H1 (cell line): ENCODE measurements at regions not wholly inside any gene's neighbourhood (a gene's known extent, or its start where the extent isn't known, plus 50 kb on each side); places are given as distances from the start of the nearest gene placed in this dataset.

Experiments
- CTCF ChIA-PET: fragments of 300-600 bp; sonication (Branson Sonifier 250); formaldehyde crosslinking; loops from one replicate; lab custom pipeline; 2021; ENCODE audit not compliant: partially characterized antibody; lab: Charles Lee
- POLR2A ChIA-PET: fragments of 300-600 bp; sonication (Branson Sonifier 250); formaldehyde crosslinking; loops from one replicate; lab custom pipeline; 2021; ENCODE audit warnings: inconsistent platforms; ENCODE audit not compliant: partially characterized antibody; lab: Charles Lee
- DNase-seq, 2 experiments: peaks; one replicate each; pipeline versions ENCODE4 v3.0.0 to v3.0.0-alpha.2; 2010 to 2022; ENCODE audit warnings: low spot score in 2 of 2, low read depth in 1 of 2, mixed read lengths in 1 of 2
- FAIRE-seq: peaks from 2 replicates; lab custom pipeline; 2011; peaks lifted over from hg19 to GRCh38; lab: Jason Lieb, UNC
- H2AFZ ChIP-seq: 2 replicates; pipeline ENCODE4 v1.8.1; 2012; ENCODE audit warnings: low read length, inconsistent platforms
- H2AK5ac ChIP-seq: 2 replicates; pipeline ENCODE4 v1.6.1; 2013; ENCODE audit warnings: low read depth, low read length
- H2BK120ac ChIP-seq: replicated peaks from 2 replicates; pipeline ENCODE3; 2013; ENCODE audit warnings: low read depth, low read length, inconsistent platforms
- H2BK12ac ChIP-seq: 2 replicates; pipeline ENCODE4 v1.6.1; 2013; ENCODE audit warnings: low read depth, low read length
- H2BK15ac ChIP-seq: 2 replicates; pipeline ENCODE4 v1.6.1; 2013; ENCODE audit warnings: low read length
- H2BK20ac ChIP-seq: 2 replicates; pipeline ENCODE4 v1.6.1; 2013; ENCODE audit warnings: low read length
- H2BK5ac ChIP-seq: 2 replicates; pipeline ENCODE4 v1.6.1; 2013; ENCODE audit warnings: low read depth, low read length
- H3K14ac ChIP-seq: 2 replicates; pipeline ENCODE4 v1.6.1; 2013; ENCODE audit warnings: inconsistent platforms; ENCODE audit not compliant: insufficient read length
- H3K18ac ChIP-seq: 2 replicates; pipeline ENCODE4 v1.6.1; 2013; ENCODE audit warnings: low read length; ENCODE audit errors: extremely low read depth
- H3K23ac ChIP-seq: 2 replicates; pipeline ENCODE4 v1.6.1; 2013; ENCODE audit warnings: inconsistent platforms; ENCODE audit not compliant: insufficient read length
- H3K23me2 ChIP-seq: 2 replicates; pipeline ENCODE4 v1.6.1; 2013; ENCODE audit warnings: low read depth, low read length
- H3K27ac ChIP-seq: 2 replicates; pipeline ENCODE4 v1.6.1; 2011; ENCODE audit warnings: low read depth, low read length, inconsistent platforms
- H3K27me3 ChIP-seq, 4 experiments: replicated peaks in 1 of 4; 1 replicate in 1 of 4; 2 replicates in 3 of 4; pipeline versions ENCODE4 v1.6.1 to v1.8.1; 2011 to 2013; ENCODE audit warnings: low read length in 3 of 4, mild to moderate bottlenecking in 3 of 4, inconsistent platforms in 2 of 4, mixed read lengths in 2 of 4, moderate library complexity in 1 of 4; ENCODE audit not compliant: control insufficient read depth in 3 of 4, insufficient read depth in 3 of 4; ENCODE audit errors: extremely low read depth in 1 of 4
- H3K36me3 ChIP-seq, 4 experiments: 2 replicates each; pipeline versions ENCODE4 v1.6.1 to v1.8.1; 2011 to 2013; ENCODE audit warnings: mild to moderate bottlenecking in 4 of 4, low read length in 3 of 4, moderate library complexity in 2 of 4, control low read depth in 1 of 4, inconsistent platforms in 1 of 4; ENCODE audit not compliant: insufficient read depth in 4 of 4, control insufficient read depth in 2 of 4
- H3K4ac ChIP-seq: replicated peaks from 2 replicates; pipeline ENCODE3; 2013; ENCODE audit warnings: low read length, low read depth, mixed read lengths, inconsistent platforms; ENCODE audit not compliant: insufficient read length
- H3K4me1 ChIP-seq, 4 experiments: replicated peaks in 1 of 4; 1 replicate in 1 of 4; 2 replicates in 3 of 4; pipeline versions ENCODE4 v1.6.1 to v1.8.1; 2011 to 2013; ENCODE audit warnings: low read length in 3 of 4, inconsistent platforms in 2 of 4, mixed read lengths in 1 of 4; ENCODE audit not compliant: insufficient read depth in 4 of 4, control insufficient read depth in 3 of 4
- H3K4me2 ChIP-seq, 2 experiments: 2 replicates each; pipeline versions ENCODE4 v1.6.1 to v1.8.1; 2011 to 2013; ENCODE audit warnings: low read depth in 2 of 2, low read length in 2 of 2, control low read depth in 1 of 2, inconsistent platforms in 1 of 2, mild to moderate bottlenecking in 1 of 2; ENCODE audit not compliant: insufficient read depth in 1 of 2
- H3K4me3 ChIP-seq, 4 experiments: fragments of 200-600, 300-600 bp in 1 of 4; sonication (generic), shearing (Covaris generic), sonication (Bioruptor Twin) in 1 of 4; 2 replicates each; pipeline versions ENCODE4 v1.5.1 to v1.8.1; 2011 to 2016; ENCODE audit warnings: low read length in 4 of 4, low read depth in 3 of 4, control low read depth in 2 of 4, inconsistent platforms in 2 of 4, mild to moderate bottlenecking in 2 of 4, mixed read lengths in 1 of 4, moderate library complexity in 1 of 4; ENCODE audit not compliant: insufficient read depth in 2 of 4; ENCODE audit errors: extremely low read depth in 1 of 4
- H3K56ac ChIP-seq: replicated peaks from 2 replicates; pipeline ENCODE3; 2013; ENCODE audit warnings: low read depth, mild to moderate bottlenecking, mixed read lengths, low read length, inconsistent platforms; ENCODE audit not compliant: insufficient read length
- H3K79me1 ChIP-seq: 2 replicates; pipeline ENCODE4 v1.6.1; 2013; ENCODE audit warnings: low read depth, low read length, control low read depth
- H3K79me2 ChIP-seq, 2 experiments: 2 replicates each; pipeline versions ENCODE4 v1.6.1 to v1.8.1; 2012 to 2013; ENCODE audit warnings: low read length in 2 of 2, mild to moderate bottlenecking in 2 of 2, inconsistent platforms in 1 of 2; ENCODE audit not compliant: insufficient read depth in 2 of 2, control insufficient read depth in 1 of 2
- H3K9ac ChIP-seq, 4 experiments: replicated peaks in 1 of 4; 1 replicate in 1 of 4; 2 replicates in 3 of 4; pipeline versions ENCODE4 v1.6.1 to v1.8.1; 2011 to 2013; ENCODE audit warnings: low read depth in 3 of 4, low read length in 3 of 4, control low read depth in 2 of 4, mild to moderate bottlenecking in 2 of 4, moderate library complexity in 2 of 4, inconsistent platforms in 1 of 4; ENCODE audit errors: extremely low read depth in 1 of 4
- H3K9me3 ChIP-seq, 2 experiments: 2 replicates each; pipeline versions ENCODE4 v1.6.1 to v1.8.1; 2012 to 2013; ENCODE audit warnings: mild to moderate bottlenecking in 2 of 2, moderate library complexity in 2 of 2, control low read depth in 1 of 2, inconsistent platforms in 1 of 2, low read depth in 1 of 2, low read length in 1 of 2, mixed read lengths in 1 of 2; ENCODE audit not compliant: insufficient read depth in 2 of 2
- H4K20me1 ChIP-seq, 2 experiments: replicated peaks in 1 of 2; 2 replicates each; pipeline versions ENCODE3 to v1.8.1; 2011 to 2013; ENCODE audit warnings: inconsistent platforms in 2 of 2, low read length in 2 of 2, mild to moderate bottlenecking in 1 of 2; ENCODE audit not compliant: insufficient read depth in 2 of 2, control insufficient read depth in 1 of 2
- H4K5ac ChIP-seq: 2 replicates; pipeline ENCODE4 v1.6.1; 2013; ENCODE audit warnings: low read length, low read depth, mixed read lengths, inconsistent platforms; ENCODE audit not compliant: insufficient read length
- H4K8ac ChIP-seq: 2 replicates; pipeline ENCODE4 v1.8.0; 2013; ENCODE audit warnings: mild to moderate bottlenecking, moderate library complexity, low read length, inconsistent platforms; ENCODE audit not compliant: insufficient read depth; ENCODE audit errors: extremely low read depth
- H4K91ac ChIP-seq: replicated peaks from 2 replicates; pipeline ENCODE3; 2013; ENCODE audit warnings: low read length, mixed read lengths, inconsistent platforms; ENCODE audit not compliant: insufficient read length
- ASH2L ChIP-seq: fragments of 200-600, 300-600 bp; sonication (generic); IDR thresholded peaks from one replicate; pipeline ENCODE4 v1.7.1; 2017; ENCODE audit warnings: low read length
- CHD1 ChIP-seq: IDR thresholded peaks from 2 replicates; pipeline ENCODE4 v1.6.1; 2012; ENCODE audit warnings: low read depth, low read length, improper control_type of control experiment
- CHD2 ChIP-seq: IDR thresholded peaks from 2 replicates; pipeline ENCODE4 v1.6.1; 2012; ENCODE audit warnings: low read length, improper control_type of control experiment
- EGR1 ChIP-seq: IDR thresholded peaks from 2 replicates; pipeline ENCODE4 v1.6.1; 2011; ENCODE audit warnings: low read depth, low read length, borderline replicate concordance
- EP300 ChIP-seq, 2 experiments: IDR thresholded peaks; 1 replicate in 1 of 2; 2 replicates in 1 of 2; pipeline ENCODE4 v1.6.1; 2011 to 2012; ENCODE audit warnings: low read depth in 2 of 2, low read length in 2 of 2, mild to moderate bottlenecking in 2 of 2, borderline replicate concordance in 1 of 2, inconsistent platforms in 1 of 2, moderate library complexity in 1 of 2
- EZH2 ChIP-seq: fragments of 200-600 bp; sonication (generic); IDR thresholded peaks from 2 replicates; pipeline ENCODE4 v1.7.1; 2012; ENCODE audit warnings: low read depth, mild to moderate bottlenecking, moderate library complexity, low read length, inconsistent platforms; ENCODE audit not compliant: severe bottlenecking
- JUN ChIP-seq: IDR thresholded peaks from 2 replicates; pipeline ENCODE4 v1.6.1; 2011; ENCODE audit warnings: low read depth, mild to moderate bottlenecking, improper control_type of control experiment, low read length
- KDM1A ChIP-seq: fragments of 200-600, 300-600 bp; sonication (generic); IDR thresholded peaks from 2 replicates; pipeline ENCODE4 v1.7.1; 2016; ENCODE audit warnings: mild to moderate bottlenecking, low read length, borderline replicate concordance
- MAX ChIP-seq: IDR thresholded peaks from 2 replicates; pipeline ENCODE4 v1.6.1; 2012; ENCODE audit warnings: inconsistent platforms
- NANOG ChIP-seq: IDR thresholded peaks from 2 replicates; pipeline ENCODE4 v1.6.1; 2011; ENCODE audit warnings: low read length, low read depth, mild to moderate bottlenecking, inconsistent platforms; ENCODE audit not compliant: insufficient read depth, poor library complexity, severe bottlenecking
- POLR2AphosphoS5 ChIP-seq: IDR thresholded peaks from 2 replicates; pipeline ENCODE4 v1.6.1; 2011; ENCODE audit warnings: low read depth, low read length
- RXRA ChIP-seq: IDR thresholded peaks from 2 replicates; pipeline ENCODE4 v1.6.1; 2011; ENCODE audit warnings: low read depth, mild to moderate bottlenecking, low read length, moderate library complexity; ENCODE audit not compliant: insufficient read depth
- SAP30 ChIP-seq: fragments of 300-600 bp; sonication (generic); IDR thresholded peaks from 2 replicates; pipeline ENCODE4 v1.7.1; 2012; ENCODE audit warnings: low read length, moderate library complexity, mild to moderate bottlenecking, inconsistent platforms; ENCODE audit not compliant: insufficient read depth, insufficient replicate concordance
- SIRT6 ChIP-seq: IDR thresholded peaks from one replicate; pipeline ENCODE4 v1.7.1; 2012; ENCODE audit warnings: low read length, inconsistent platforms
- SP4 ChIP-seq: IDR thresholded peaks from 2 replicates; pipeline ENCODE4 v1.6.1; 2012; ENCODE audit warnings: low read length, inconsistent platforms
- TEAD4 ChIP-seq: IDR thresholded peaks from 2 replicates; pipeline ENCODE4 v1.6.1; 2012; ENCODE audit warnings: low read depth, low read length, inconsistent platforms, mixed read lengths
- WGBS, 2 experiments: shearing (Covaris generic) in 1 of 2; methylation state at CpG; one replicate each; pipeline versions ENCODE4 v1.1.6 to v1.1.7; 2013 to 2015; ENCODE audit warnings: low lambda C conversion rate in 2 of 2, mixed read lengths in 2 of 2, inconsistent platforms in 1 of 2, low coverage in 1 of 2, missing lambda C conversion rate in 1 of 2; ENCODE audit not compliant: insufficient replicate concordance in 2 of 2, insufficient coverage in 1 of 2, insufficient read length in 1 of 2; ENCODE audit errors: extremely low coverage in 1 of 2, missing lambda C conversion rate in 1 of 2; 5-methylcytosine and 5-hydroxymethylcytosine counted together

GRCh38 chr16:26363581-26363980, 671.8 kb downstream of the HS3ST4 start:
- Histone ChIP-seq H3K27me3 (no peaks in the 10 kb centered on the region), H3K23ac (no peak overlapping the region), H2AK5ac (no peak overlapping the region), H3K9me3 (no peaks in the 10 kb centered on the region), H3K4me1 (peaks cover 0 to 3% (median 0%) of the 10 kb centered on the region in 4 experiments; a peak in 1 of 7 replicates), H4K5ac (no peak overlapping the region), H3K18ac (no peak overlapping the region), H3K36me3 (no peaks in the 10 kb centered on the region)
- TF ChIP-seq SIRT6 (no peak), EGR1 (no peak), EP300 (IDR thresholded peaks at IDR 0.05; ENCODE audit: borderline replicate concordance in 1 of 2, low read depth in 2 of 2, low read length in 2 of 2) (no peak), NANOG (no peak), EZH2 (no peak), CHD1 (no peak), JUN (no peak), ASH2L (no peak), RXRA (no peak), KDM1A (no peak), TEAD4 (no peak), SP4 (no peak), CHD2 (no peak), POLR2AphosphoS5 (no peak), SAP30 (no peak), MAX (no peak)
- TF ChIP-seq, all 59 proteins: peak for 0
- Histone ChIP-seq H2BK12ac (no peak overlapping the region), H4K20me1 (no peaks in the 10 kb centered on the region), H3K9ac (no peak overlapping the region), H3K79me1 (no peaks in the 10 kb centered on the region), H3K4me2 (no peak overlapping the region), H3K56ac (no peak overlapping the region), H3K23me2 (no peaks in the 10 kb centered on the region), H2AFZ (no peak overlapping the region), H3K4me3 (no peak overlapping the region), H3K27ac (no peak overlapping the region), H2BK5ac (no peak overlapping the region), H4K8ac (no peak overlapping the region), H2BK120ac (no peak overlapping the region), H2BK20ac (no peak overlapping the region), H2BK15ac (no peak overlapping the region), H4K91ac (no peak overlapping the region), H3K14ac (no peak overlapping the region), H3K4ac (no peak overlapping the region), H3K79me2 (no peaks in the 10 kb centered on the region)
- DNase-seq (no peak), FAIRE-seq (no peak)
- CTCF ChIA-PET: interaction anchor here (1.1 to 1.4 kb wide), 2 partner anchors 14 to 101 kb away, joined by 3 to 4 read pairs; no protein-coding TSS in a partner anchor
- POLR2A ChIA-PET: no interaction called here
- WGBS, 2 experiments: 85% methylated on average over 1 of the region's 1 CpG; no CpG with 5 or more reads in 1 of the 2 experiments
